Neural progenitor cell (in vitro differentiated cells): ENCODE measurements at regions not wholly inside any gene's neighbourhood (a gene's known extent, or its start where the extent isn't known, plus 50 kb on each side); places are given as distances from the start of the nearest gene placed in this dataset.

Experiments used
- DNase-seq: peaks from one replicate; pipeline ENCODE4 v3.0.0-alpha.2; 2016; ENCODE audit warnings: low spot score
- H2AFZ ChIP-seq: fragments of 200-600 bp; sonication (generic); replicated peaks from 2 replicates; pipeline ENCODE4 v1.6.1; 2016; ENCODE audit warnings: antibody characterized with exemption
- H3F3A ChIP-seq: fragments of 200-600 bp; sonication (generic); 2 replicates; pipeline ENCODE4 v1.6.1; 2016; ENCODE audit warnings: antibody characterized with exemption, low read depth
- H3K27ac ChIP-seq: fragments of 200-600 bp; sonication (generic); 2 replicates; pipeline ENCODE4 v1.5.1; 2016; ENCODE audit warnings: mild to moderate bottlenecking
- H3K27me3 ChIP-seq: fragments of 200-600 bp; sonication (generic); 2 replicates; pipeline ENCODE4 v1.6.1; 2016; ENCODE audit warnings: mild to moderate bottlenecking, moderate library complexity
- H3K36me3 ChIP-seq: fragments of 200-600 bp; sonication (generic); 2 replicates; pipeline ENCODE4 v1.5.1; 2016
- H3K4me1 ChIP-seq: fragments of 200-600 bp; sonication (generic); 2 replicates; pipeline ENCODE4 v1.6.1; 2016; ENCODE audit warnings: mixed run types
- H3K4me2 ChIP-seq: fragments of 200-600 bp; sonication (generic); 2 replicates; pipeline ENCODE4 v1.6.1; 2016
- H3K4me3 ChIP-seq: fragments of 200-600 bp; sonication (generic); 2 replicates; pipeline ENCODE4 v1.5.1; 2016
- H3K79me2 ChIP-seq: fragments of 200-600 bp; sonication (generic); 2 replicates; pipeline ENCODE4 v1.6.1; 2016; ENCODE audit warnings: low read depth
- H3K9ac ChIP-seq: fragments of 200-600 bp; sonication (generic); 2 replicates; pipeline ENCODE4 v1.6.1; 2016
- H3K9me3 ChIP-seq: fragments of 200-600 bp; sonication (generic); 2 replicates; pipeline ENCODE4 v1.5.1; 2016; ENCODE audit warnings: low read depth
- H4K20me1 ChIP-seq: fragments of 200-600 bp; sonication (generic); 2 replicates; pipeline ENCODE4 v1.6.1; 2016; ENCODE audit warnings: low read depth
- H3K27ac Mint-ChIP-seq: 3 replicates; pipeline ENCODE4 v1.8.0; 2021; ENCODE audit warnings: mixed read lengths
- H3K27me3 Mint-ChIP-seq: 2 replicates; pipeline ENCODE4 v1.8.0; 2022; ENCODE audit warnings: low read depth, mild to moderate bottlenecking, inconsistent platforms, moderate library complexity, mixed read lengths; ENCODE audit not compliant: insufficient read depth
- H3K36me3 Mint-ChIP-seq: 3 replicates; pipeline ENCODE4 v1.8.0; 2021; ENCODE audit warnings: mixed read lengths
- H3K4me1 Mint-ChIP-seq: 3 replicates; pipeline ENCODE4 v1.8.0; 2021; ENCODE audit warnings: mixed read lengths
- H3K4me3 Mint-ChIP-seq: 3 replicates; pipeline ENCODE4 v1.8.0; 2021; ENCODE audit warnings: mild to moderate bottlenecking, moderate library complexity, mixed read lengths
- H3K9me3 Mint-ChIP-seq: 3 replicates; pipeline ENCODE4 v1.8.0; 2020; ENCODE audit warnings: mixed read lengths
- CTCF ChIP-seq: fragments of 200-600 bp; sonication (generic); IDR thresholded peaks from 2 replicates; pipeline ENCODE4 v1.5.1; 2017; ENCODE audit warnings: antibody characterized with exemption, mild to moderate bottlenecking
- EZH2 ChIP-seq: fragments of 200-600 bp; sonication (generic); IDR thresholded peaks from 2 replicates; pipeline ENCODE4 v1.6.1; 2017; ENCODE audit warnings: antibody characterized with exemption, mild to moderate bottlenecking, moderate library complexity
- EZH2phosphoT487 ChIP-seq: fragments of 200-600 bp; sonication (generic); IDR thresholded peaks from 2 replicates; pipeline ENCODE4 v1.6.1; 2017; ENCODE audit warnings: antibody characterized with exemption

GRCh38 chr2:107338059-107338458, 452.1 kb upstream of the ST6GAL2 start:
- H3K4me1 Mint-ChIP-seq: peaks cover 8% of the 10 kb centered on the region
- no peak overlapping the region for H3K9ac ChIP-seq
- H3K27ac Mint-ChIP-seq: no peak overlapping the region
- H2AFZ ChIP-seq: no peak overlapping the region
- H3F3A ChIP-seq: no peaks in the 10 kb centered on the region
- no peaks in the 10 kb centered on the region for H3K36me3 ChIP-seq
- peaks cover 3% of the 10 kb centered on the region for H3K9me3 Mint-ChIP-seq
- no peaks in the 10 kb centered on the region for H3K27me3 ChIP-seq
- no peak for DNase-seq
- no peaks in the 10 kb centered on the region for H3K4me1 ChIP-seq
- H3K4me2 ChIP-seq: no peak overlapping the region
- H3K9me3 ChIP-seq: no peaks in the 10 kb centered on the region
- H3K4me3 Mint-ChIP-seq: no peak overlapping the region
- no peaks in the 10 kb centered on the region for H3K27me3 Mint-ChIP-seq
- no peak overlapping the region for H3K4me3 ChIP-seq
- no peaks in the 10 kb centered on the region for H3K79me2 ChIP-seq
- H3K36me3 Mint-ChIP-seq: no peaks in the 10 kb centered on the region
- no peak for TF ChIP-seq EZH2phosphoT487
- no peak for TF ChIP-seq EZH2
- no peak for TF ChIP-seq CTCF
- no peak overlapping the region for H3K27ac ChIP-seq
- no peaks in the 10 kb centered on the region for H4K20me1 ChIP-seq

GRCh38 chr2:107338571-107338970, 452.6 kb upstream of the ST6GAL2 start:
- no peak overlapping the region for H3K4me3 ChIP-seq
- H3F3A ChIP-seq: no peaks in the 10 kb centered on the region
- no peaks in the 10 kb centered on the region for H3K4me1 ChIP-seq
- no peak overlapping the region for H3K9ac ChIP-seq
- H3K27ac ChIP-seq: no peak overlapping the region
- no peaks in the 10 kb centered on the region for H3K27me3 ChIP-seq
- peaks cover 8% of the 10 kb centered on the region for H3K4me1 Mint-ChIP-seq
- H3K9me3 ChIP-seq: no peaks in the 10 kb centered on the region
- TF ChIP-seq EZH2phosphoT487 (no peak), CTCF (no peak), EZH2 (no peak)
- H3K4me3 Mint-ChIP-seq: no peak overlapping the region
- H2AFZ ChIP-seq: no peak overlapping the region
- H3K36me3 Mint-ChIP-seq: no peaks in the 10 kb centered on the region
- DNase-seq: no peak
- no peaks in the 10 kb centered on the region for H3K27me3 Mint-ChIP-seq
- peaks cover 4% of the 10 kb centered on the region for H3K9me3 Mint-ChIP-seq
- no peaks in the 10 kb centered on the region for H3K79me2 ChIP-seq
- H3K4me2 ChIP-seq: no peak overlapping the region
- no peak overlapping the region for H3K27ac Mint-ChIP-seq
- no peaks in the 10 kb centered on the region for H4K20me1 ChIP-seq
- H3K36me3 ChIP-seq: no peaks in the 10 kb centered on the region

- Mint-ChIP-seq H3K36me3 (no peaks in the 10 kb centered on the region), H3K27me3 (no peaks in the 10 kb centered on the region), H3K9me3 (peaks cover 4% of the 10 kb centered on the region), H3K4me3 (no peak overlapping the region), H3K4me1 (peaks cover 8% of the 10 kb centered on the region), H3K27ac (no peak overlapping the region)
- DNase-seq: no peak
- H3F3A ChIP-seq: no peaks in the 10 kb centered on the region
- H3K4me3 ChIP-seq: no peak overlapping the region
- no peaks in the 10 kb centered on the region for H3K36me3 ChIP-seq
- no peak overlapping the region for H3K4me2 ChIP-seq
- no peaks in the 10 kb centered on the region for H4K20me1 ChIP-seq
- TF ChIP-seq EZH2: no peak
- no peak for TF ChIP-seq CTCF
- no peak for TF ChIP-seq EZH2phosphoT487
- no peaks in the 10 kb centered on the region for H3K27me3 ChIP-seq
- H2AFZ ChIP-seq: no peak overlapping the region
- no peaks in the 10 kb centered on the region for H3K4me1 ChIP-seq
- H3K9me3 ChIP-seq: no peaks in the 10 kb centered on the region
- H3K79me2 ChIP-seq: no peaks in the 10 kb centered on the region
- H3K9ac ChIP-seq: no peak overlapping the region
- H3K27ac ChIP-seq: no peak overlapping the region
Measured at GRCh38 chr2:107340955-107341354, 455.0 kb upstream of the ST6GAL2 start.

GRCh38 chr2:107349329-107349728, 463.4 kb upstream of the ST6GAL2 start:
- no peaks in the 10 kb centered on the region for H3F3A ChIP-seq
- Mint-ChIP-seq H3K27me3 (no peaks in the 10 kb centered on the region), H3K4me1 (no peaks in the 10 kb centered on the region), H3K9me3 (peaks cover 5% of the 10 kb centered on the region), H3K4me3 (no peak overlapping the region), H3K27ac (no peak overlapping the region), H3K36me3 (no peaks in the 10 kb centered on the region)
- no peaks in the 10 kb centered on the region for H3K79me2 ChIP-seq
- H2AFZ ChIP-seq: no peak overlapping the region
- no peaks in the 10 kb centered on the region for H3K4me1 ChIP-seq
- no peak overlapping the region for H3K9ac ChIP-seq
- no peak for DNase-seq
- peaks cover 8% of the 10 kb centered on the region for H3K9me3 ChIP-seq
- TF ChIP-seq EZH2phosphoT487: no peak
- no peak for TF ChIP-seq CTCF
- no peak for TF ChIP-seq EZH2
- no peaks in the 10 kb centered on the region for H3K27me3 ChIP-seq
- no peak overlapping the region for H3K27ac ChIP-seq
- H3K4me2 ChIP-seq: no peak overlapping the region
- no peaks in the 10 kb centered on the region for H3K36me3 ChIP-seq
- H4K20me1 ChIP-seq: no peaks in the 10 kb centered on the region
- H3K4me3 ChIP-seq: no peak overlapping the region
